ENCODE measurements at regions not wholly inside any gene's neighbourhood (a gene's known extent, or its start where the extent isn't known, plus 50 kb on each side); places are given as distances from the start of the nearest gene placed in this dataset.

- POLR2A ChIA-PET (ENCODE audit: partially characterized antibody): no interaction called here
- H2AK5ac ChIP-seq (ENCODE audit: low read depth, low read length): no peak overlapping the region
- H2BK120ac ChIP-seq (replicated peaks; ENCODE audit: low read depth, low read length): no peak overlapping the region
- no peak overlapping the region for H3K4me3 ChIP-seq (ENCODE audit: extremely low read depth in 1 of 4, insufficient read depth in 2 of 4, low read depth in 3 of 4, low read length in 4 of 4)
- CTCF ChIA-PET (ENCODE audit: partially characterized antibody): interaction anchor here (1.0 to 1.6 kb wide), 2 partner anchors 610 to 764 kb away, joined by 3 read pairs; no protein-coding TSS in a partner anchor
- H3K4ac ChIP-seq (replicated peaks; ENCODE audit: insufficient read length, low read depth, low read length): no peak overlapping the region
- H3K56ac ChIP-seq (replicated peaks; ENCODE audit: insufficient read length, low read depth, low read length): no peak overlapping the region
- H3K4me2 ChIP-seq (ENCODE audit: insufficient read depth in 1 of 2, low read depth in 2 of 2, low read length in 2 of 2): no peak overlapping the region
- FAIRE-seq: no peak
- H4K91ac ChIP-seq (replicated peaks; ENCODE audit: insufficient read length, low read length): no peak overlapping the region
- no peak overlapping the region for H3K18ac ChIP-seq (ENCODE audit: extremely low read depth, low read length)
- no peaks in the 10 kb centered on the region for H4K20me1 ChIP-seq (replicated peaks in 1 of 2; ENCODE audit: control insufficient read depth in 1 of 2, insufficient read depth in 2 of 2, low read length in 2 of 2)
- 89% methylated on average over 1 of the region's 1 CpG; no CpG with 5 or more reads in 1 of the 2 experiments for WGBS, 2 experiments (ENCODE audit: extremely low coverage in 1 of 2, insufficient coverage in 1 of 2, insufficient read length in 1 of 2, insufficient replicate concordance in 2 of 2, low coverage in 1 of 2, low lambda C conversion rate in 2 of 2, missing lambda C conversion rate in 1 of 2)
- no peak for DNase-seq (ENCODE audit: low read depth in 1 of 2, low spot score in 2 of 2)
- H2BK15ac ChIP-seq (ENCODE audit: low read length): no peak overlapping the region
- H2BK12ac ChIP-seq (ENCODE audit: low read depth, low read length): no peak overlapping the region
- H3K14ac ChIP-seq (ENCODE audit: insufficient read length): no peak overlapping the region
- H3K79me2 ChIP-seq (ENCODE audit: control insufficient read depth in 1 of 2, insufficient read depth in 2 of 2, low read length in 2 of 2): no peaks in the 10 kb centered on the region
- H3K23ac ChIP-seq (ENCODE audit: insufficient read length): no peak overlapping the region
- no peak overlapping the region for H4K8ac ChIP-seq (ENCODE audit: extremely low read depth, insufficient read depth, low read length)
- no peak overlapping the region for H2BK20ac ChIP-seq (ENCODE audit: low read length)
- no peaks in the 10 kb centered on the region for H3K23me2 ChIP-seq (ENCODE audit: low read depth, low read length)
- H2AFZ ChIP-seq (ENCODE audit: low read length): no peak overlapping the region
- no peaks in the 10 kb centered on the region for H3K27me3 ChIP-seq (replicated peaks in 1 of 4; ENCODE audit: control insufficient read depth in 3 of 4, extremely low read depth in 1 of 4, insufficient read depth in 3 of 4, low read length in 3 of 4)
- no peak overlapping the region for H2BK5ac ChIP-seq (ENCODE audit: low read depth, low read length)
- H3K36me3 ChIP-seq (ENCODE audit: control insufficient read depth in 2 of 4, insufficient read depth in 4 of 4, low read length in 3 of 4): no peaks in the 10 kb centered on the region; a peak in 1 of 8 replicates
- H3K4me1 ChIP-seq (replicated peaks in 1 of 4; ENCODE audit: control insufficient read depth in 3 of 4, insufficient read depth in 4 of 4, low read length in 3 of 4): peaks cover 0 to 6% (median 1%) of the 10 kb centered on the region in 4 experiments; a peak in 2 of 7 replicates
- no peak overlapping the region for H3K27ac ChIP-seq (ENCODE audit: low read depth, low read length)
- H4K5ac ChIP-seq (ENCODE audit: insufficient read length, low read depth, low read length): no peak overlapping the region
- no peaks in the 10 kb centered on the region for H3K79me1 ChIP-seq (ENCODE audit: low read depth, low read length)
- peaks cover 3 to 4% of the 10 kb centered on the region in 2 experiments; a peak in 2 of 4 replicates for H3K9me3 ChIP-seq (ENCODE audit: insufficient read depth in 2 of 2, low read depth in 1 of 2, low read length in 1 of 2)
- no peak overlapping the region for H3K9ac ChIP-seq (replicated peaks in 1 of 4; ENCODE audit: extremely low read depth in 1 of 4, low read depth in 3 of 4, low read length in 3 of 4)
- TF ChIP-seq TBP (IDR thresholded peaks at IDR 0.05; ENCODE audit: low read depth, low read length) (no peak), CEBPB (IDR thresholded peaks at IDR 0.05; ENCODE audit: low read depth, low read length) (no peak), SP1 (IDR thresholded peaks at IDR 0.05; ENCODE audit: low read depth, low read length) (no peak), SAP30 (IDR thresholded peaks at IDR 0.05; ENCODE audit: insufficient read depth, insufficient replicate concordance, low read length) (no peak), RAD21 (IDR thresholded peaks at IDR 0.05 in 1 of 2, conservative IDR thresholded peaks at IDR 0.05 in 1 of 2; ENCODE audit: low read depth in 2 of 2, low read length in 2 of 2) (no peak), SRF (IDR thresholded peaks at IDR 0.05; ENCODE audit: low read depth, low read length) (no peak), TAF7 (optimal IDR thresholded peaks at IDR 0.05; ENCODE audit: borderline replicate concordance, low read depth, low read length) (no peak), POLR2AphosphoS5 (IDR thresholded peaks at IDR 0.05; ENCODE audit: low read depth, low read length) (no peak), ASH2L (IDR thresholded peaks at IDR 0.05; ENCODE audit: low read length) (no peak), GTF2F1 (IDR thresholded peaks at IDR 0.05; ENCODE audit: borderline replicate concordance, low read depth, low read length) (no peak), POLR2A (IDR thresholded peaks at IDR 0.05; ENCODE audit: control extremely low read depth in 1 of 2, low read depth in 2 of 2, low read length in 2 of 2) (no peak), TAF1 (IDR thresholded peaks at IDR 0.05; ENCODE audit: low read depth, low read length) (no peak), RBBP5 (IDR thresholded peaks at IDR 0.05; ENCODE audit: borderline replicate concordance, low read depth, low read length) (no peak), CHD1 (IDR thresholded peaks at IDR 0.05; ENCODE audit: low read depth, low read length) (no peak), CREB1 (IDR thresholded peaks at IDR 0.05) (no peak), SP2 (IDR thresholded peaks at IDR 0.05; ENCODE audit: low read length) (no peak)
Measured at GRCh38 chr14:53564870-53565269, 391.8 kb downstream of the BMP4 start.

Measured in H1 (cell line).